Ishikawa (cell line): ENCODE measurements at regions not wholly inside any gene's neighbourhood (a gene's known extent, or its start where the extent isn't known, plus 50 kb on each side); places are given as distances from the start of the nearest gene placed in this dataset.

ENCODE experiments used
- CEBPB ChIP-seq: IDR thresholded peaks from 2 replicates; pipeline ENCODE4 v1.6.1; 2012
- CREB1 ChIP-seq: IDR thresholded peaks from 2 replicates; pipeline ENCODE4 v1.6.1; 2012; ENCODE audit warnings: low read depth
- EGR1 ChIP-seq: IDR thresholded peaks from 2 replicates; pipeline ENCODE4 v1.6.1; 2012
- EP300 ChIP-seq: IDR thresholded peaks from 2 replicates; pipeline ENCODE4 v1.6.1; 2012; ENCODE audit warnings: borderline replicate concordance
- FOXM1 ChIP-seq: IDR thresholded peaks from 2 replicates; pipeline ENCODE4 v1.6.1; 2012; ENCODE audit warnings: low read depth, borderline replicate concordance
- RAD21 ChIP-seq: IDR thresholded peaks from 2 replicates; pipeline ENCODE4 v1.6.1; 2012; ENCODE audit warnings: low read depth
- TAF1 ChIP-seq: IDR thresholded peaks from 2 replicates; pipeline ENCODE4 v1.6.1; 2012; ENCODE audit warnings: low read depth, mild to moderate bottlenecking
- TCF12 ChIP-seq: IDR thresholded peaks from 2 replicates; pipeline ENCODE4 v1.6.1; 2012; ENCODE audit warnings: low read depth
- TEAD4 ChIP-seq: IDR thresholded peaks from 2 replicates; pipeline ENCODE4 v1.6.1; 2012
- YY1 ChIP-seq: IDR thresholded peaks from 2 replicates; pipeline ENCODE4 v1.6.1; 2012; ENCODE audit warnings: low read depth
- ZBTB7A ChIP-seq: IDR thresholded peaks from 2 replicates; pipeline ENCODE4 v1.6.1; 2012; ENCODE audit warnings: low read depth
- TF ChIP-seq, protein P1 (sequence below): IDR thresholded peaks from 2 replicates; pipeline ENCODE4 v1.6.1; 2012
- TF ChIP-seq, protein P2 (sequence below): IDR thresholded peaks from 2 replicates; pipeline ENCODE4 v1.6.1; 2012; ENCODE audit warnings: low read depth, mild to moderate bottlenecking
- TF ChIP-seq, protein P3 (sequence below): IDR thresholded peaks from 2 replicates; pipeline ENCODE4 v1.6.1; 2012

- TF ChIP-seq CREB1 (no peak), RAD21 (no peak), EP300 (no peak), YY1 (no peak), ZBTB7A (no peak), EGR1 (no peak), TAF1 (no peak), CEBPB (no peak), TEAD4 (no peak), FOXM1 (no peak), TCF12 (no peak)
- TF ChIP-seq, protein P1, sequence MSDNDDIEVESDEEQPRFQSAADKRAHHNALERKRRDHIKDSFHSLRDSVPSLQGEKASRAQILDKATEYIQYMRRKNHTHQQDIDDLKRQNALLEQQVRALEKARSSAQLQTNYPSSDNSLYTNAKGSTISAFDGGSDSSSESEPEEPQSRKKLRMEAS = no peak
- TF ChIP-seq, protein P2, sequence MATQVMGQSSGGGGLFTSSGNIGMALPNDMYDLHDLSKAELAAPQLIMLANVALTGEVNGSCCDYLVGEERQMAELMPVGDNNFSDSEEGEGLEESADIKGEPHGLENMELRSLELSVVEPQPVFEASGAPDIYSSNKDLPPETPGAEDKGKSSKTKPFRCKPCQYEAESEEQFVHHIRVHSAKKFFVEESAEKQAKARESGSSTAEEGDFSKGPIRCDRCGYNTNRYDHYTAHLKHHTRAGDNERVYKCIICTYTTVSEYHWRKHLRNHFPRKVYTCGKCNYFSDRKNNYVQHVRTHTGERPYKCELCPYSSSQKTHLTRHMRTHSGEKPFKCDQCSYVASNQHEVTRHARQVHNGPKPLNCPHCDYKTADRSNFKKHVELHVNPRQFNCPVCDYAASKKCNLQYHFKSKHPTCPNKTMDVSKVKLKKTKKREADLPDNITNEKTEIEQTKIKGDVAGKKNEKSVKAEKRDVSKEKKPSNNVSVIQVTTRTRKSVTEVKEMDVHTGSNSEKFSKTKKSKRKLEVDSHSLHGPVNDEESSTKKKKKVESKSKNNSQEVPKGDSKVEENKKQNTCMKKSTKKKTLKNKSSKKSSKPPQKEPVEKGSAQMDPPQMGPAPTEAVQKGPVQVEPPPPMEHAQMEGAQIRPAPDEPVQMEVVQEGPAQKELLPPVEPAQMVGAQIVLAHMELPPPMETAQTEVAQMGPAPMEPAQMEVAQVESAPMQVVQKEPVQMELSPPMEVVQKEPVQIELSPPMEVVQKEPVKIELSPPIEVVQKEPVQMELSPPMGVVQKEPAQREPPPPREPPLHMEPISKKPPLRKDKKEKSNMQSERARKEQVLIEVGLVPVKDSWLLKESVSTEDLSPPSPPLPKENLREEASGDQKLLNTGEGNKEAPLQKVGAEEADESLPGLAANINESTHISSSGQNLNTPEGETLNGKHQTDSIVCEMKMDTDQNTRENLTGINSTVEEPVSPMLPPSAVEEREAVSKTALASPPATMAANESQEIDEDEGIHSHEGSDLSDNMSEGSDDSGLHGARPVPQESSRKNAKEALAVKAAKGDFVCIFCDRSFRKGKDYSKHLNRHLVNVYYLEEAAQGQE = no peak
- TF ChIP-seq, protein P3, sequence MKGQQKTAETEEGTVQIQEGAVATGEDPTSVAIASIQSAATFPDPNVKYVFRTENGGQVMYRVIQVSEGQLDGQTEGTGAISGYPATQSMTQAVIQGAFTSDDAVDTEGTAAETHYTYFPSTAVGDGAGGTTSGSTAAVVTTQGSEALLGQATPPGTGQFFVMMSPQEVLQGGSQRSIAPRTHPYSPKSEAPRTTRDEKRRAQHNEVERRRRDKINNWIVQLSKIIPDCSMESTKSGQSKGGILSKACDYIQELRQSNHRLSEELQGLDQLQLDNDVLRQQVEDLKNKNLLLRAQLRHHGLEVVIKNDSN = no peak
These were observed 225.8 kb upstream of the PHYHIPL start for GRCh38 chr10:58950618-58951017.
